Glutamatergic neuron (in vitro differentiated cells): ENCODE measurements at regions not wholly inside any gene's neighbourhood (a gene's known extent, or its start where the extent isn't known, plus 50 kb on each side); places are given as distances from the start of the nearest gene placed in this dataset.

ENCODE experiments used
- DNase-seq: peaks from one replicate; pipeline ENCODE4 v3.0.0; 2022
- H3K27ac Mint-ChIP-seq: one replicate; pipeline ENCODE4 v1.8.0; 2020; ENCODE audit warnings: mild to moderate bottlenecking, mixed read lengths, inconsistent platforms; ENCODE audit not compliant: unreplicated experiment
- H3K27me3 Mint-ChIP-seq: one replicate; pipeline ENCODE4 v1.8.0; 2020; ENCODE audit warnings: mild to moderate bottlenecking, moderate library complexity, mixed read lengths, inconsistent platforms; ENCODE audit not compliant: unreplicated experiment
- H3K36me3 Mint-ChIP-seq: one replicate; pipeline ENCODE4 v1.8.0; 2020; ENCODE audit warnings: mild to moderate bottlenecking, mixed read lengths, inconsistent platforms; ENCODE audit not compliant: unreplicated experiment
- H3K4me1 Mint-ChIP-seq: one replicate; pipeline ENCODE4 v1.8.0; 2020; ENCODE audit warnings: mild to moderate bottlenecking, low read depth, mixed read lengths, inconsistent platforms; ENCODE audit not compliant: unreplicated experiment
- H3K4me3 Mint-ChIP-seq: one replicate; pipeline ENCODE4 v1.8.0; 2020; ENCODE audit warnings: mild to moderate bottlenecking, mixed read lengths, inconsistent platforms; ENCODE audit not compliant: unreplicated experiment
- H3K9me3 Mint-ChIP-seq: one replicate; pipeline ENCODE4 v1.8.0; 2020; ENCODE audit warnings: mild to moderate bottlenecking, moderate library complexity, mixed read lengths, inconsistent platforms; ENCODE audit not compliant: unreplicated experiment
- CTCF ChIP-seq: fragments of 200-600 bp; sonication (generic); IDR thresholded peaks from one replicate; pipeline ENCODE4 v1.5.0; 2021; ENCODE audit not compliant: partially characterized antibody, unreplicated experiment

- no peak overlapping the region for H3K4me3 Mint-ChIP-seq
- H3K27ac Mint-ChIP-seq: no peak overlapping the region
- H3K27me3 Mint-ChIP-seq: no peaks in the 10 kb centered on the region
- no peak for TF ChIP-seq CTCF
- H3K9me3 Mint-ChIP-seq: peaks cover 2% of the 10 kb centered on the region
- no peaks in the 10 kb centered on the region for H3K36me3 Mint-ChIP-seq
- DNase-seq: no peak
- H3K4me1 Mint-ChIP-seq: no peaks in the 10 kb centered on the region
Measured at GRCh38 chr13:86653009-86653408, 853.8 kb upstream of the SLITRK6 start.

GRCh38 chr13:86655561-86655960 is 856.3 kb upstream of the SLITRK6 start:
- Mint-ChIP-seq H3K4me1 (no peaks in the 10 kb centered on the region), H3K9me3 (no peaks in the 10 kb centered on the region), H3K27me3 (no peaks in the 10 kb centered on the region), H3K27ac (no peak overlapping the region), H3K36me3 (no peaks in the 10 kb centered on the region), H3K4me3 (no peak overlapping the region)
- TF ChIP-seq CTCF: no peak
- no peak for DNase-seq

- Mint-ChIP-seq H3K9me3 (no peaks in the 10 kb centered on the region), H3K27ac (no peak overlapping the region), H3K36me3 (peaks cover 4% of the 10 kb centered on the region), H3K4me1 (no peaks in the 10 kb centered on the region), H3K27me3 (no peaks in the 10 kb centered on the region), H3K4me3 (no peak overlapping the region)
- TF ChIP-seq CTCF: no peak
- no peak for DNase-seq
Measured at GRCh38 chr13:86660090-86660489, 860.9 kb upstream of the SLITRK6 start.

GRCh38 chr13:86665842-86666241 is 866.6 kb upstream of the SLITRK6 start:
- Mint-ChIP-seq H3K4me3 (no peak overlapping the region), H3K27ac (no peak overlapping the region), H3K4me1 (no peaks in the 10 kb centered on the region), H3K9me3 (no peaks in the 10 kb centered on the region), H3K27me3 (no peaks in the 10 kb centered on the region), H3K36me3 (peaks cover 4% of the 10 kb centered on the region)
- TF ChIP-seq CTCF: no peak
- DNase-seq: no peak

GRCh38 chr13:86673931-86674431 is 874.8 kb upstream of the SLITRK6 start:
- Mint-ChIP-seq H3K27ac (no peak overlapping the region), H3K36me3 (no peaks in the 10 kb centered on the region), H3K9me3 (no peaks in the 10 kb centered on the region), H3K4me3 (no peak overlapping the region), H3K4me1 (no peaks in the 10 kb centered on the region), H3K27me3 (no peaks in the 10 kb centered on the region)
- DNase-seq: no peak
- TF ChIP-seq CTCF: no peak
